WTC11 (cell line): ENCODE measurements at regions not wholly inside any gene's neighbourhood (a gene's known extent, or its start where the extent isn't known, plus 50 kb on each side); places are given as distances from the start of the nearest gene placed in this dataset.

Source experiments
- ATAC-seq: fragments of 200-7000 bp; cut with Tn5 transposase; 2 replicates; pipeline ENCODE4 v1.10.0; 2021; ENCODE audit warnings: mild to moderate bottlenecking, moderate library complexity
- CTCF ChIA-PET: fragments of 300-600 bp; sonication (Branson Sonifier 250); formaldehyde crosslinking; loops from one replicate; lab custom pipeline; 2021; ENCODE audit warnings: antibody characterized with exemption; lab: Charles Lee
- POLR2A ChIA-PET: fragments of 350-600 bp; sonication (Branson Sonifier 250); formaldehyde crosslinking; loops from one replicate; lab custom pipeline; 2021; ENCODE audit warnings: antibody characterized with exemption; lab: Charles Lee
- DNase-seq: peaks from one replicate; pipeline ENCODE4 v3.0.0; 2021; ENCODE audit warnings: low spot score
- H3K27ac Mint-ChIP-seq: 2 replicates; pipeline ENCODE4 v1.8.0; 2021; ENCODE audit warnings: mixed read lengths
- H3K27me3 Mint-ChIP-seq: 2 replicates; pipeline ENCODE4 v1.8.0; 2021; ENCODE audit warnings: low read depth, mild to moderate bottlenecking, moderate library complexity, mixed read lengths
- H3K36me3 Mint-ChIP-seq: 2 replicates; pipeline ENCODE4 v1.8.0; 2021; ENCODE audit warnings: mixed read lengths
- H3K4me1 Mint-ChIP-seq: 2 replicates; pipeline ENCODE4 v1.8.0; 2022; ENCODE audit warnings: mixed read lengths
- H3K4me3 Mint-ChIP-seq: 2 replicates; pipeline ENCODE4 v1.8.0; 2021; ENCODE audit warnings: mild to moderate bottlenecking, moderate library complexity, mixed read lengths
- H3K9me3 Mint-ChIP-seq: 2 replicates; pipeline ENCODE4 v1.8.0; 2021; ENCODE audit warnings: mixed read lengths
- CREM ChIP-seq: sonication (generic); formaldehyde crosslinking; IDR thresholded peaks from 2 replicates; pipeline ENCODE4 v1.8.1; 2022; ENCODE audit warnings: mild to moderate bottlenecking, missing genetic modification reagents, moderate library complexity
- E2F1 ChIP-seq: sonication (generic); formaldehyde crosslinking; IDR thresholded peaks from 2 replicates; pipeline ENCODE4 v1.8.0; 2022; ENCODE audit warnings: mild to moderate bottlenecking, missing genetic modification reagents
- GTF2I ChIP-seq: fragments of 250-450 bp; sonication (Bioruptor Pico); conservative IDR thresholded peaks from 2 replicates; pipeline ENCODE4 v1.4.0; 2021; ENCODE audit warnings: mild to moderate bottlenecking
- HMGXB4 ChIP-seq: sonication (generic); formaldehyde crosslinking; IDR thresholded peaks from 2 replicates; pipeline ENCODE4 v1.8.1; 2023; ENCODE audit warnings: mild to moderate bottlenecking, moderate library complexity, missing genetic modification reagents
- NR2C2 ChIP-seq: sonication (generic); formaldehyde crosslinking; IDR thresholded peaks from 2 replicates; pipeline ENCODE4 v1.8.0; 2022; ENCODE audit warnings: mild to moderate bottlenecking, missing genetic modification reagents
- NR3C1 ChIP-seq: sonication (generic); formaldehyde crosslinking; conservative IDR thresholded peaks from 2 replicates; pipeline ENCODE4 v1.8.1; 2023; ENCODE audit warnings: low read depth, mild to moderate bottlenecking, missing genetic modification reagents
- ZNF138 ChIP-seq: sonication (generic); formaldehyde crosslinking; conservative IDR thresholded peaks from 2 replicates; pipeline ENCODE4 v1.8.1; 2022; ENCODE audit warnings: mild to moderate bottlenecking, moderate library complexity, missing genetic modification reagents
- ZNF263 ChIP-seq: sonication (generic); formaldehyde crosslinking; IDR thresholded peaks from 2 replicates; pipeline ENCODE4 v1.8.1; 2022; ENCODE audit warnings: low read depth, mild to moderate bottlenecking, moderate library complexity, missing genetic modification reagents
- ZNF423 ChIP-seq: fragments of 250-450 bp; sonication (Bioruptor Pico); IDR thresholded peaks from 2 replicates; pipeline ENCODE4 v2.1.2; 2022; ENCODE audit warnings: mild to moderate bottlenecking, moderate library complexity
- ZNF532 ChIP-seq: fragments of 250-450 bp; sonication (Bioruptor Pico); IDR thresholded peaks from 2 replicates; pipeline ENCODE4 v1.9.0; 2021; ENCODE audit warnings: mild to moderate bottlenecking, borderline replicate concordance
- TF ChIP-seq, protein P1 (sequence below): sonication (generic); formaldehyde crosslinking; IDR thresholded peaks from 2 replicates; pipeline ENCODE4 v1.8.1; 2023; ENCODE audit warnings: mild to moderate bottlenecking, missing genetic modification reagents, moderate library complexity
- TF ChIP-seq, protein P2 (sequence below): sonication (generic); formaldehyde crosslinking; IDR thresholded peaks from 2 replicates; pipeline ENCODE4 v1.8.0; 2022; ENCODE audit warnings: mild to moderate bottlenecking, missing genetic modification reagents
- TF ChIP-seq, protein P3 (sequence below): fragments of 250-450 bp; sonication (Bioruptor Pico); IDR thresholded peaks from 2 replicates; pipeline ENCODE4 v2.1.2; 2022; ENCODE audit warnings: mild to moderate bottlenecking, moderate library complexity
- TF ChIP-seq, protein P4 (sequence below): sonication (generic); formaldehyde crosslinking; IDR thresholded peaks from 2 replicates; pipeline ENCODE4 v1.8.0; 2022; ENCODE audit warnings: mild to moderate bottlenecking, missing genetic modification reagents

- no peaks in the 10 kb centered on the region for H3K36me3 Mint-ChIP-seq
- H3K27ac Mint-ChIP-seq: no peak overlapping the region
- ChIA-PET CTCF (interaction anchor here (0.7 to 4.7 kb wide), 9 partner anchors 9 to 259 kb away, joined by 3 to 50 read pairs (median 3); partner anchors contain the start of gene MBOAT2), POLR2A (no interaction called here)
- peaks cover 3% of the 10 kb centered on the region; the same call in 1 of the 2 replicates for H3K9me3 Mint-ChIP-seq
- no peak for TF ChIP-seq NR3C1 (CRISPR knock-in tag)
- TF ChIP-seq, protein P1, sequence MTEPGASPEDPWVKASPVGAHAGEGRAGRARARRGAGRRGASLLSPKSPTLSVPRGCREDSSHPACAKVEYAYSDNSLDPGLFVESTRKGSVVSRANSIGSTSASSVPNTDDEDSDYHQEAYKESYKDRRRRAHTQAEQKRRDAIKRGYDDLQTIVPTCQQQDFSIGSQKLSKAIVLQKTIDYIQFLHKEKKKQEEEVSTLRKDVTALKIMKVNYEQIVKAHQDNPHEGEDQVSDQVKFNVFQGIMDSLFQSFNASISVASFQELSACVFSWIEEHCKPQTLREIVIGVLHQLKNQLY (CRISPR knock-in tag): no peak
- TF ChIP-seq ZNF263 (CRISPR knock-in tag): no peak
- no peak for TF ChIP-seq E2F1
- TF ChIP-seq GTF2I (CRISPR knock-in tag): no peak
- peaks cover 18% of the 10 kb centered on the region for H3K4me1 Mint-ChIP-seq
- DNase-seq (no peak), ATAC-seq (peak; percentile 37)
- H3K27me3 Mint-ChIP-seq: no peaks in the 10 kb centered on the region
- no peak overlapping the region for H3K4me3 Mint-ChIP-seq
Observed at GRCh38 chr2:9113916-9114315, 92.7 kb upstream of the ASAP2 start.

- H3K9me3 Mint-ChIP-seq: peaks cover 3% of the 10 kb centered on the region; the same call in 1 of the 2 replicates
- no peak overlapping the region for H3K4me3 Mint-ChIP-seq
- no peaks in the 10 kb centered on the region for H3K36me3 Mint-ChIP-seq
- TF ChIP-seq, protein P2, sequence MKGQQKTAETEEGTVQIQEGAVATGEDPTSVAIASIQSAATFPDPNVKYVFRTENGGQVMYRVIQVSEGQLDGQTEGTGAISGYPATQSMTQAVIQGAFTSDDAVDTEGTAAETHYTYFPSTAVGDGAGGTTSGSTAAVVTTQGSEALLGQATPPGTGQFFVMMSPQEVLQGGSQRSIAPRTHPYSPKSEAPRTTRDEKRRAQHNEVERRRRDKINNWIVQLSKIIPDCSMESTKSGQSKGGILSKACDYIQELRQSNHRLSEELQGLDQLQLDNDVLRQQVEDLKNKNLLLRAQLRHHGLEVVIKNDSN (CRISPR knock-in tag): no peak
- TF ChIP-seq NR2C2 (CRISPR knock-in tag) (no peak), ZNF423 (CRISPR knock-in tag) (no peak), CREM (CRISPR knock-in tag) (no peak), HMGXB4 (CRISPR knock-in tag) (no peak), ZNF532 (CRISPR knock-in tag) (no peak), ZNF138 (no peak)
- TF ChIP-seq, protein P3, sequence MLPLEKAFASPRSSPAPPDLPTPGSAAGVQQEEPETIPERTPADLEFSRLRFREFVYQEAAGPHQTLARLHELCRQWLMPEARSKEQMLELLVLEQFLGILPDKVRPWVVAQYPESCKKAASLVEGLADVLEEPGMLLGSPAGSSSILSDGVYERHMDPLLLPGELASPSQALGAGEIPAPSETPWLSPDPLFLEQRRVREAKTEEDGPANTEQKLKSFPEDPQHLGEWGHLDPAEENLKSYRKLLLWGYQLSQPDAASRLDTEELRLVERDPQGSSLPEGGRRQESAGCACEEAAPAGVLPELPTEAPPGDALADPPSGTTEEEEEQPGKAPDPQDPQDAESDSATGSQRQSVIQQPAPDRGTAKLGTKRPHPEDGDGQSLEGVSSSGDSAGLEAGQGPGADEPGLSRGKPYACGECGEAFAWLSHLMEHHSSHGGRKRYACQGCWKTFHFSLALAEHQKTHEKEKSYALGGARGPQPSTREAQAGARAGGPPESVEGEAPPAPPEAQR (CRISPR knock-in tag): no peak
- TF ChIP-seq, protein P4, sequence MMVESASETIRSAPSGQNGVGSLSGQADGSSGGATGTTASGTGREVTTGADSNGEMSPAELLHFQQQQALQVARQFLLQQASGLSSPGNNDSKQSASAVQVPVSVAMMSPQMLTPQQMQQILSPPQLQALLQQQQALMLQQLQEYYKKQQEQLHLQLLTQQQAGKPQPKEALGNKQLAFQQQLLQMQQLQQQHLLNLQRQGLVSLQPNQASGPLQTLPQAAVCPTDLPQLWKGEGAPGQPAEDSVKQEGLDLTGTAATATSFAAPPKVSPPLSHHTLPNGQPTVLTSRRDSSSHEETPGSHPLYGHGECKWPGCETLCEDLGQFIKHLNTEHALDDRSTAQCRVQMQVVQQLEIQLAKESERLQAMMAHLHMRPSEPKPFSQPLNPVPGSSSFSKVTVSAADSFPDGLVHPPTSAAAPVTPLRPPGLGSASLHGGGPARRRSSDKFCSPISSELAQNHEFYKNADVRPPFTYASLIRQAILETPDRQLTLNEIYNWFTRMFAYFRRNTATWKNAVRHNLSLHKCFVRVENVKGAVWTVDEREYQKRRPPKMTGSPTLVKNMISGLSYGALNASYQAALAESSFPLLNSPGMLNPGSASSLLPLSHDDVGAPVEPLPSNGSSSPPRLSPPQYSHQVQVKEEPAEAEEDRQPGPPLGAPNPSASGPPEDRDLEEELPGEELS (CRISPR knock-in tag): no peak
- DNase-seq (no peak), ATAC-seq (no peak)
- no peak overlapping the region for H3K27ac Mint-ChIP-seq
- POLR2A ChIA-PET: no interaction called here
- CTCF ChIA-PET: interaction anchor here (0.7 to 4.7 kb wide), 7 partner anchors 10 to 231 kb away, joined by 3 to 50 read pairs (median 3); partner anchors contain the start of gene MBOAT2
- no peaks in the 10 kb centered on the region for H3K27me3 Mint-ChIP-seq
- peaks cover 18% of the 10 kb centered on the region for H3K4me1 Mint-ChIP-seq
Observed at GRCh38 chr2:9113262-9113661, 93.3 kb upstream of the ASAP2 start.
